OCI-LY7 (cell line): ENCODE measurements at regions not wholly inside any gene's neighbourhood (a gene's known extent, or its start where the extent isn't known, plus 50 kb on each side); places are given as distances from the start of the nearest gene placed in this dataset.

Source experiments
- BruUV-seq: library from RNA; stranded (reverse); fragments of 400-500 nt; replicated peaks from 2 replicates; lab custom pipeline; 2021; lab: Mats Ljungman, UMichigan
- CTCF ChIA-PET: fragments of 300-600 bp; sonication (Branson Sonifier 250); formaldehyde crosslinking; loops from one replicate; lab custom pipeline; 2022; ENCODE audit warnings: antibody characterized with exemption; ENCODE audit not compliant: unreplicated experiment; lab: Charles Lee
- POLR2A ChIA-PET: fragments of 300-600 bp; sonication (Branson Sonifier 250); formaldehyde crosslinking; loops from one replicate; lab custom pipeline; 2022; ENCODE audit warnings: antibody characterized with exemption; lab: Charles Lee
- DNase-seq: peaks from one replicate; pipeline ENCODE4 v3.0.0-alpha.2; 2015; ENCODE audit warnings: low spot score
- H2AFZ ChIP-seq: fragments of 200-600 bp; sonication (generic), shearing (Covaris generic); 2 replicates; pipeline ENCODE4 v1.6.1; 2014; ENCODE audit warnings: mild to moderate bottlenecking, antibody characterized with exemption, low read length, moderate library complexity
- H3K27ac ChIP-seq: fragments of 200-600 bp; sonication (generic); 2 replicates; pipeline ENCODE4 v1.5.1; 2014; ENCODE audit warnings: mixed run types, low read depth, mild to moderate bottlenecking, moderate library complexity, low read length, inconsistent platforms; ENCODE audit not compliant: poor library complexity, severe bottlenecking
- H3K36me3 ChIP-seq: fragments of 200-600 bp; sonication (generic); 2 replicates; pipeline ENCODE4 v1.6.1; 2014; ENCODE audit warnings: mild to moderate bottlenecking, antibody characterized with exemption, low read length, moderate library complexity, mixed read lengths; ENCODE audit not compliant: insufficient read depth
- H3K4me1 ChIP-seq: fragments of 200-600 bp; sonication (generic); 2 replicates; pipeline ENCODE4 v1.5.1; 2014; ENCODE audit warnings: mild to moderate bottlenecking, low read length; ENCODE audit not compliant: insufficient read depth, poor library complexity, severe bottlenecking
- H3K4me2 ChIP-seq: fragments of 200-600 bp; sonication (generic); 2 replicates; pipeline ENCODE4 v1.6.1; 2014; ENCODE audit warnings: mild to moderate bottlenecking, low read length
- H3K4me3 ChIP-seq: fragments of 200-600 bp; sonication (generic); 2 replicates; pipeline ENCODE4 v1.5.1; 2014; ENCODE audit warnings: mild to moderate bottlenecking, low read depth, low read length; ENCODE audit not compliant: poor library complexity, severe bottlenecking
- H3K79me2 ChIP-seq: fragments of 200-600 bp; sonication (generic); 2 replicates; pipeline ENCODE4 v1.6.1; 2016; ENCODE audit warnings: low read depth, mild to moderate bottlenecking, low read length, moderate library complexity, mixed read lengths; ENCODE audit not compliant: insufficient read depth
- H3K9me2 ChIP-seq: fragments of 200-600 bp; sonication (generic); 2 replicates; pipeline ENCODE4 v1.6.1; 2016; ENCODE audit warnings: mild to moderate bottlenecking, low read length, mixed read lengths; ENCODE audit not compliant: insufficient read depth
- H3K9me3 ChIP-seq: fragments of 200-600 bp; sonication (generic); 2 replicates; pipeline ENCODE4 v1.6.1; 2014; ENCODE audit warnings: mild to moderate bottlenecking, mixed run types, low read length, mixed read lengths
- H4K20me1 ChIP-seq: fragments of 200-600 bp; sonication (generic); 2 replicates; pipeline ENCODE4 v1.6.1; 2014; ENCODE audit warnings: mild to moderate bottlenecking, antibody characterized with exemption, low read length, moderate library complexity, mixed read lengths; ENCODE audit not compliant: insufficient read depth
- EZH2phosphoT487 ChIP-seq: fragments of 200-600 bp; sonication (generic); IDR thresholded peaks from 2 replicates; pipeline ENCODE4 v1.6.1; 2018; ENCODE audit warnings: low read depth, borderline replicate concordance, mild to moderate bottlenecking, mixed run types, antibody characterized with exemption, low read length, moderate library complexity, mixed read lengths
- intact Hi-C: fragments of 100-400 bp; cut with micrococcal nuclease; formaldehyde crosslinking; loops from one replicate; pipeline ENCODE4 v1.10.0; 2022; ENCODE audit not compliant: unreplicated experiment
- TF ChIP-seq, protein P1 (sequence below): fragments of 200-600 bp; sonication (generic); conservative IDR thresholded peaks from 2 replicates; pipeline ENCODE4 v1.5.1; 2014; ENCODE audit warnings: mild to moderate bottlenecking, antibody characterized with exemption, low read length, moderate library complexity, mixed read lengths

DNA sequence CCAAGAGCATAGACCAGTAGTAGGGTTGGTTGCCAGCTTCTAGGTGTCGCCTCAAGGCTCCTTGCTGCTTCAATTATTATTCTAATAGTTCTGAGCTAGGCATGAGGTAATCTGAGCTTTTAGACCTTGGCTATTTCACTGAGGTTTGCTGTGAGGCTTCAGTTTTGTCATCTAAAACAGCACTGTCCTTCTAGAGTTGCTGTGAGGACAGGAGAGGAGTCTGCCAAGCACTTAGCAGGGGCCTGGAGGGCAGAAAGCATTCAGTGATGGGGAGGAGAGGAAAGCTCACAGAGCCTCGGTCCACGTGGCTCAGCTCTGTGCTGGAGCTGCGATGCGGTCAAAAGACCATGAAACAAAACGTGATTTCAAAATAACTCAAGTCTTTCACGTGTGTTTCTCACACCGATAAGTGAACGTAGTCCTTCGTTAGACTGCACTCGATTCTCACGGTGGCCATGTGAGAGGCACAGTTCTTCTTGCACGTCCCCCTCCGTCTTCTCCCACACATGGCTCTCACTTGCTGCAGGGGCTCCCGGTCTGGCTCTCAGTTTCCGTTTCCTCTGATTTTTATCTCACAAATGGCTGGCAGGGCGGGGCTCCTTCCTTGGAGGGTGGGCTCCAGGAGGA is 113.7 kb downstream of the B3GNT2 start:
- POLR2A ChIA-PET, result interaction anchor here (0.6 to 2.0 kb wide), 3 partner anchors 24 to 93 kb away, joined by 3 to 7 read pairs (median 3); no protein-coding TSS in a partner anchor
- Histone ChIP-seq H3K36me3 (no peaks in the 10 kb centered on the region), H3K4me1 (peaks cover 54% of the 10 kb centered on the region), H3K79me2 (no peaks in the 10 kb centered on the region), H3K4me3 (no peak overlapping the region), H3K9me3 (no peaks in the 10 kb centered on the region), H3K9me2 (no peaks in the 10 kb centered on the region), H3K27ac (no peak overlapping the region), H2AFZ (peak overlapping the region; percentile 69), H3K4me2 (peak overlapping the region; percentile 18; the same call in 1 of the 2 replicates), H4K20me1 (no peaks in the 10 kb centered on the region)
- DNase-seq, result no peak
- intact Hi-C loops, result no loop called here
- BruUV-seq, result no TSS peak
- CTCF ChIA-PET, result no interaction called here
- TF ChIP-seq EZH2phosphoT487, result no peak
- TF ChIP-seq, protein P1, sequence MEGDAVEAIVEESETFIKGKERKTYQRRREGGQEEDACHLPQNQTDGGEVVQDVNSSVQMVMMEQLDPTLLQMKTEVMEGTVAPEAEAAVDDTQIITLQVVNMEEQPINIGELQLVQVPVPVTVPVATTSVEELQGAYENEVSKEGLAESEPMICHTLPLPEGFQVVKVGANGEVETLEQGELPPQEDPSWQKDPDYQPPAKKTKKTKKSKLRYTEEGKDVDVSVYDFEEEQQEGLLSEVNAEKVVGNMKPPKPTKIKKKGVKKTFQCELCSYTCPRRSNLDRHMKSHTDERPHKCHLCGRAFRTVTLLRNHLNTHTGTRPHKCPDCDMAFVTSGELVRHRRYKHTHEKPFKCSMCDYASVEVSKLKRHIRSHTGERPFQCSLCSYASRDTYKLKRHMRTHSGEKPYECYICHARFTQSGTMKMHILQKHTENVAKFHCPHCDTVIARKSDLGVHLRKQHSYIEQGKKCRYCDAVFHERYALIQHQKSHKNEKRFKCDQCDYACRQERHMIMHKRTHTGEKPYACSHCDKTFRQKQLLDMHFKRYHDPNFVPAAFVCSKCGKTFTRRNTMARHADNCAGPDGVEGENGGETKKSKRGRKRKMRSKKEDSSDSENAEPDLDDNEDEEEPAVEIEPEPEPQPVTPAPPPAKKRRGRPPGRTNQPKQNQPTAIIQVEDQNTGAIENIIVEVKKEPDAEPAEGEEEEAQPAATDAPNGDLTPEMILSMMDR, result no peak

DNA sequence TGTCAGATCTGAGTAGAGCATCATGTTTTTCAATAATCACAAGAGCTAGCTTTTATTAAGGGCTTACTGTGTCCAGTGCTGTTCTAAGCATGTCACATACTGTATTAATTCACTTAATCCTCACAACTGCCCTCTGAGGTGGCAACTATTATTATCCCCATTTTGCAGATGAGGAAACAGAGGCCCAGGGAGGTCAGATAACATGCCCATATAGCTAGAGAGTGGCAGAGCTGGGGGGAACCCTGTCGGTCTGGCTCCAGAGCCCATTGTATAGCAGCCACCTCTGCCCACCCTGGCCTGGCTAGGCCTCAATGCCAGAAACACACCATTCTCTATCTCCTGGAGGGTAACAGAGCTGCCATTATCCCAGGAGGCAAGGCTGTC is 113.2 kb downstream of the B3GNT2 start:
- Histone ChIP-seq H3K27ac (no peak overlapping the region), H3K9me3 (no peaks in the 10 kb centered on the region), H4K20me1 (no peaks in the 10 kb centered on the region), H3K79me2 (no peaks in the 10 kb centered on the region), H3K4me2 (peak overlapping the region; percentile 18; the same call in 1 of the 2 replicates), H3K9me2 (no peaks in the 10 kb centered on the region), H3K4me1 (peaks cover 53% of the 10 kb centered on the region), H3K36me3 (no peaks in the 10 kb centered on the region), H3K4me3 (no peak overlapping the region), H2AFZ (peak overlapping the region; percentile 69; the same call in 1 of the 2 replicates)
- intact Hi-C loops, result no loop called here
- ChIA-PET POLR2A (interaction anchor here (0.6 to 2.0 kb wide), 3 partner anchors 24 to 94 kb away, joined by 3 to 7 read pairs (median 3); no protein-coding TSS in a partner anchor), CTCF (no interaction called here)
- DNase-seq, result no peak
- TF ChIP-seq, protein P1, result no peak
- BruUV-seq, result no TSS peak
